ENCODE measurements at regions not wholly inside any gene's neighbourhood (a gene's known extent, or its start where the extent isn't known, plus 50 kb on each side); places are given as distances from the start of the nearest gene placed in this dataset.

GRCh38 chr2:221205103-221205673, 366.9 kb downstream of the EPHA4 start:
- no peak for DNase-seq

- no peak for DNase-seq
These were observed 361.4 kb downstream of the EPHA4 start for GRCh38 chr2:221210686-221211085.

- DNase-seq, result no peak
These were observed 360.5 kb downstream of the EPHA4 start for GRCh38 chr2:221211653-221212052.

- no peak for DNase-seq
These were observed 360.0 kb downstream of the EPHA4 start for GRCh38 chr2:221212105-221212504.

- DNase-seq, result no peak
These were observed 356.6 kb downstream of the EPHA4 start for GRCh38 chr2:221215487-221215886.

- DNase-seq, result no peak
These were observed 355.5 kb downstream of the EPHA4 start for GRCh38 chr2:221216636-221217035.

GRCh38 chr2:221225752-221226151, 346.4 kb downstream of the EPHA4 start:
- DNase-seq, result no peak

GRCh38 chr2:221228214-221228769, 343.8 kb downstream of the EPHA4 start:
- DNase-seq, result no peak

GRCh38 chr2:221229099-221229498, 343.0 kb downstream of the EPHA4 start:
- DNase-seq, result no peak

GRCh38 chr2:221231511-221231910, 340.6 kb downstream of the EPHA4 start:
- no peak for DNase-seq

GRCh38 chr2:221235941-221236340, 336.2 kb downstream of the EPHA4 start:
- DNase-seq, result no peak

GRCh38 chr2:221241072-221241471, 331.0 kb downstream of the EPHA4 start:
- DNase-seq, result no peak

GRCh38 chr2:221243771-221244170, 328.3 kb downstream of the EPHA4 start:
- DNase-seq, result no peak

GRCh38 chr2:221245045-221245444, 327.1 kb downstream of the EPHA4 start:
- no peak for DNase-seq

GRCh38 chr2:221245772-221246171, 326.3 kb downstream of the EPHA4 start:
- no peak for DNase-seq

- DNase-seq, result no peak
These were observed 317.8 kb downstream of the EPHA4 start for GRCh38 chr2:221254299-221254698.

- no peak for DNase-seq
These were observed 316.2 kb downstream of the EPHA4 start for GRCh38 chr2:221255862-221256261.

GRCh38 chr2:221258464-221258863, 313.6 kb downstream of the EPHA4 start:
- no peak for DNase-seq

GRCh38 chr2:221262651-221263050, 309.5 kb downstream of the EPHA4 start:
- no peak for DNase-seq

GRCh38 chr2:221263573-221263972, 308.5 kb downstream of the EPHA4 start:
- DNase-seq, result no peak

GRCh38 chr2:221264318-221264717, 307.8 kb downstream of the EPHA4 start:
- no peak for DNase-seq

- DNase-seq, result no peak
These were observed 304.2 kb downstream of the EPHA4 start for GRCh38 chr2:221267773-221268425.

- no peak for DNase-seq
These were observed 303.5 kb downstream of the EPHA4 start for GRCh38 chr2:221268631-221269030.

- no peak for DNase-seq
These were observed 301.3 kb downstream of the EPHA4 start for GRCh38 chr2:221270806-221271205.

GRCh38 chr2:221272729-221273128, 299.4 kb downstream of the EPHA4 start:
- DNase-seq, result no peak

Data from activated T-cell treated with anti-CD3 and anti-CD28 coated beads, Interleukin-2, amount 50 U/mL, for 1 hour (primary cell).